GM20000 (cell line): ENCODE measurements at regions not wholly inside any gene's neighbourhood (a gene's known extent, or its start where the extent isn't known, plus 50 kb on each side); places are given as distances from the start of the nearest gene placed in this dataset.
"Not testable (repeated sequence)": the region's sequence is repeated elsewhere in the genome, so short reads cannot be mapped to it uniquely, and the experiment has no call there.

ENCODE experiments used
- DNase-seq: peaks from one replicate; pipeline ENCODE4 v3.0.0; 2012; ENCODE audit warnings: low spot score
- TF ChIP-seq, protein P1 (sequence below): IDR thresholded peaks from 2 replicates; pipeline ENCODE4 v1.5.1; 2012; ENCODE audit warnings: mild to moderate bottlenecking, control low read depth; ENCODE audit errors: extremely low read depth, missing control alignments

DNA sequence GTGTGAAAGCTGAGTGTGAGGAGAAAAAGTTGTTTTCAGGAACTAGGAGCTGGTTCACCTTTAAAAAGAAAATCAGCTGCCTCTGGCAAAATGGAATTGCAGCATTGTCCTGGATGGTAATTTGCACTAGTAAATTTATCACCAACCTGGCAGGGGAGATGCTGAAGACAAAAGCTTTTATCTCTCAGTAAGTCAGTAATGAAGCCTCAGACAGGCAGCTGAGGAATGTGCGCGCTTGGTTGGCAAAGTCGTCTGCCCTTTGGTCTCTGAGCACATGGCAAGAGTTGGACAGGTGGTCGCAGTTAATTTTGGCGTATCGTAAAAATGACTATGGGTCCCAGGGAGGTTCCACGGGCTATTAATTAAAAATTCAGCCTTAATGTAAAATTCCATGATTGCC lies 131.9 kb downstream of the BACH1 start:
- TF ChIP-seq, protein P1, sequence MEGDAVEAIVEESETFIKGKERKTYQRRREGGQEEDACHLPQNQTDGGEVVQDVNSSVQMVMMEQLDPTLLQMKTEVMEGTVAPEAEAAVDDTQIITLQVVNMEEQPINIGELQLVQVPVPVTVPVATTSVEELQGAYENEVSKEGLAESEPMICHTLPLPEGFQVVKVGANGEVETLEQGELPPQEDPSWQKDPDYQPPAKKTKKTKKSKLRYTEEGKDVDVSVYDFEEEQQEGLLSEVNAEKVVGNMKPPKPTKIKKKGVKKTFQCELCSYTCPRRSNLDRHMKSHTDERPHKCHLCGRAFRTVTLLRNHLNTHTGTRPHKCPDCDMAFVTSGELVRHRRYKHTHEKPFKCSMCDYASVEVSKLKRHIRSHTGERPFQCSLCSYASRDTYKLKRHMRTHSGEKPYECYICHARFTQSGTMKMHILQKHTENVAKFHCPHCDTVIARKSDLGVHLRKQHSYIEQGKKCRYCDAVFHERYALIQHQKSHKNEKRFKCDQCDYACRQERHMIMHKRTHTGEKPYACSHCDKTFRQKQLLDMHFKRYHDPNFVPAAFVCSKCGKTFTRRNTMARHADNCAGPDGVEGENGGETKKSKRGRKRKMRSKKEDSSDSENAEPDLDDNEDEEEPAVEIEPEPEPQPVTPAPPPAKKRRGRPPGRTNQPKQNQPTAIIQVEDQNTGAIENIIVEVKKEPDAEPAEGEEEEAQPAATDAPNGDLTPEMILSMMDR = no peak
- no peak for DNase-seq

DNA sequence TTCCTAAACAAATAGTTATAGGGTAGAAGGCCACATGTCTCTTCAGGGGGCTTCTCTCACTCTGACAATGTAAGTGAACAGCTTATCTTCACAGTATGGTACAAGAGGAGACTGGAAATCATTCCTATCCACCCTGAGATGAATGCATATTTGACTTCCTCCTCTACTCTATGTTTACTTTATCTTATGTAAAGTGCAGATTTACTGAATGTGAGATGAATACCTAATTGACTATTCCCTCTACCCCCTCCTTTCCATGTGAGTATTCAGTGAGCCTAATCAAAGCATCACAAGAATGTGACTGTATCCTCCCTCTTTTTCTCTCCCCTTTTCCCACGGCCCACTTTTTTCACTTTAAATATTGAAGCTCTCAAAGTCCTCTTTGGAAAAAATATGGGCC lies 132.5 kb downstream of the BACH1 start:
- no peak for DNase-seq
- TF ChIP-seq, protein P1 = no peak

DNA sequence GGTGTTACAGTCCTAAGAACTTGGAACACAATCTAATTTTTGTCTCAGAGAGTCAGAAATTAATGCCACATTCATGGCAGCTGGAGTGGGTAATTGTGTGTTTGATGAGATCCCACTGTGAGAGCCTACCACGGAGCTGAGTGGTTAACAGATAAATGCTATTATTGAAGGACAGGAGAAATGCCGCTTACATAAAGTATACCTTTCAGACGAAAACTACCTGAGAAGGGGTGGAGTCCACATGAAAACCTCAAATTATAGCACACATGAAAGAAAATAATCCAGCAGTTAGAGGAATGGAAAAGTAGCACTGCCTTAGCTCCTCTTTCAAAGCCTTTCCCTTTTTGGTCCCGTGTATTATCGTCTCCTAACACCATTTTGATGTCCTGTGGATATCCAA lies 133.0 kb downstream of the BACH1 start:
- DNase-seq = no peak

DNA sequence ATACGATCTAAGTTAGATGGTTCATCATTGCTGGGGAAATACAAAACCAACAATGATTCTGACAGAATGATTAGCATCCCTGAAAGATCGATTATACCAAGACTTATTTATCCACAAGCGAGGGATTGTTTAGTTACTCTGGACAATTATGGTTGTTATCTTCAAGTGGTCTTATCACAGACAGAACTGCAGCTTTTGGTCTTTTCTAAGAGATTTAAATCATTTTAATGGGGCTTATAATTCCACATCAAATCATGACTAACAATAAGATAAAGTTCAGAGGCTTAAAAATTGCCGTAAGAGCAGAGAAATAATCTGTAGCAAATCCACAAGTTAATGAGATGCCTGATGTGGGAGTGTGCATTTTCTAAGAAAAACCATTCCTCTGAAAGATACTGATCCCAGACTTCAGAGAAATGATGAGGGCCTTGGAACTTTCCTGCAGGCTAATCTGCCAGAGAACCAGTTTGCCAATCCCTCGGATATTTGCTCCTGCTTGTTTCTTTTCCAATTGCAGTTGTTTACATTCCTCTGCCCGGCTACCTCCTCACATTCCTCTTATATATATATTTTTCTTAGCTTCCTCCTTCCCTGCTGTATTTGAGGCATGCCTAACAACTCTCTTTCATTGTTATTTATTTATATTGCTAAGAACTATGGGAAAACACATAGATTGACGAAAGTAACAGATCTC lies 134.8 kb downstream of the BACH1 start:
- no peak for DNase-seq
- TF ChIP-seq, protein P1 = no peak

More for the DNA sequence above, 133.0 kb downstream of the BACH1 start:
- TF ChIP-seq, protein P1 = no peak

DNA sequence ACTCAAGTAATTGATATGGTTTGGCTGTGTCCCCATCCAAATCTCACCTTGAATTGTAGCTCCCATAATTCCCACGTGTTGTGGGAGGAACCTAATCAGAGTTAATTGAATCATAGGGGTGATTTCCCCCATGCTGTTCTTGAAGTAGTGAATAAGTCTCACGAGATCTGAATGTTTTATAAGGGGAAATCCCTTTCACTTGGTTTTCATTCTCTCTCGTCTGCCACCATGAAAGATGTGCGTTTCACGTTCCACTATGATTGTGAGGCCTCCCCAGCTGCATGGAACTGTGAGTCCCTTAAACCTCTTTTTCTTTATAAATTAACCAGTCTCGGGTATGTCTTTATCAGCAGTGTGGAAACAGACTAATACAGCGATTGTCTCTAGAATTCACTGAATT lies 135.4 kb downstream of the BACH1 start:
- TF ChIP-seq, protein P1 = no peak
- no peak for DNase-seq

DNA sequence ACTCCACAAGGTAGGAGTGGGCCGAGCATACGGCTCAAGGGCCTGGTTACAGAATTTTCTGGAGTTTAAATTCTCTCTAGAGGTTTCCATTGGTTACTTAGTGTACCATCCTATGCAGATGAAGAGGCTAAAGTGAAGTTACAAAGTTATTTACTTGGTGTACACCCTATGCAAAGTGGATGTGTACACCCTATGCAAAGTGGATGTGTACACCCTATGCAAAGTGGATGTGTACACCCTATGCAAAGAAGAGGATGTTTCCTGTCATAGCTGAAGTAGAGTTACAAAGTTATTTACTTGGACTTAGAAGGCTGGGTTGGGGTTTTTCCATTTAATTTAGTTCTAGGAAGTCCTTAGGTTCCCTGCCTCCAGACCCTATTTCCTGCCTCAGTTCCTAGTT lies 136.3 kb downstream of the BACH1 start:
- not testable (repeated sequence) for DNase-seq

DNA sequence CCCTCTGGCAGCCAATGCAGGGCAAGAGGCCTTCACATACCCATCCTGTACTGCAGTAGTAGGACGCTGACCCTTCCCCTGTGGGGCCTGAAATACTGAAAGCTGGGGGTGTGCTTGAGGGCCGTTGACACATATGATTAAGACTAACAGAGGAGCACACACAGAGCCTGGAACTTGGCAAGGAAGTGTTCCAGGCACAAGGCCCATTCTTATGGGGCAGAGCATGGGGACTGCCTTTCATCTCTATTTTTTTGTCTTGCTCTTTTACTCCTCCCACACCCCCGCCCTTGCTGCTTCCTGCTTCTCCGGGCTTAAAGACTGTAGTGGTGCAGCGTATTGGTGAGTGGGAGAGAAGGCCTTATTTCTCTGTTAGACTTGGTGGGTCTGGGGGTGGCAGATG lies 137.4 kb downstream of the BACH1 start:
- TF ChIP-seq, protein P1 = no peak
- no peak for DNase-seq

DNA sequence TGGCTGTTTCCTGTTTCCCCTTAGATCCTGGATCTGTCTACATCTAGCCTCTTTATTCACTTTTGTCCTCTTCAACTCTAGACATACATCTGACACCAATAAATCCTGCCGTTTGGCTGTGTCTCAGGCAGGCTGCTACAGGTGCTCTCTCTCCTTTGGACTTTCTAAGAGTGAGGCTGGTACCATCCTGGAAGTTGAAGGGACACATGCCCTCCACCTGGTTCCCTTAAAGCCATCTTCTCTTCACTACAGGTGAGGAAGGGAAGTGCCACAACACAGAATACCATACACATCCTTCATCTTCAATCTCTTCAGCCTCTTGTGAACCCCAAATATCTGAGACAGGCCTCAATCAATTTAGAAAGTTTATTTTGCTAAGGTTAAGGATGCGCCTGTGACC lies 137.9 kb downstream of the BACH1 start:
- TF ChIP-seq, protein P1 = no peak
- DNase-seq = no peak
